NT2/D1 (cell line): ENCODE measurements at regions not wholly inside any gene's neighbourhood (a gene's known extent, or its start where the extent isn't known, plus 50 kb on each side); places are given as distances from the start of the nearest gene placed in this dataset.

ENCODE experiments used
- DNase-seq: peaks from one replicate; pipeline ENCODE4 v3.0.0-alpha.2; 2011; ENCODE audit warnings: low read depth, low spot score
- H3K27me3 ChIP-seq: 2 replicates; pipeline ENCODE4 v1.6.0; 2011; ENCODE audit warnings: mild to moderate bottlenecking; ENCODE audit not compliant: insufficient read length, insufficient read depth
- H3K36me3 ChIP-seq: 2 replicates; pipeline ENCODE4 v1.6.1; 2011; ENCODE audit warnings: mild to moderate bottlenecking, low read length, mixed read lengths; ENCODE audit not compliant: insufficient read depth, insufficient read length
- H3K4me1 ChIP-seq: 2 replicates; pipeline ENCODE4 v1.5.1; 2011; ENCODE audit not compliant: insufficient read depth, insufficient read length
- H3K4me3 ChIP-seq: 2 replicates; pipeline ENCODE4 v1.5.1; 2011; ENCODE audit warnings: low read depth; ENCODE audit not compliant: insufficient read length
- H3K9ac ChIP-seq: 2 replicates; pipeline ENCODE4 v1.6.0; 2011; ENCODE audit warnings: low read depth; ENCODE audit not compliant: insufficient read length
- H3K9me3 ChIP-seq: 2 replicates; pipeline ENCODE4 v1.5.1; 2011; ENCODE audit warnings: mild to moderate bottlenecking, low read length; ENCODE audit not compliant: insufficient read depth
- SUZ12 ChIP-seq: IDR thresholded peaks from 2 replicates; pipeline ENCODE4 v1.6.1; 2011; ENCODE audit not compliant: insufficient read length, insufficient read depth; ENCODE audit errors: extremely low read depth
- YY1 ChIP-seq: IDR thresholded peaks from 2 replicates; pipeline ENCODE4 v1.6.1; 2011; ENCODE audit not compliant: insufficient read length, insufficient read depth
- ZNF274 ChIP-seq: IDR thresholded peaks from 2 replicates; pipeline ENCODE4 v1.6.1; 2011; ENCODE audit warnings: mild to moderate bottlenecking, low read depth, low read length

DNA sequence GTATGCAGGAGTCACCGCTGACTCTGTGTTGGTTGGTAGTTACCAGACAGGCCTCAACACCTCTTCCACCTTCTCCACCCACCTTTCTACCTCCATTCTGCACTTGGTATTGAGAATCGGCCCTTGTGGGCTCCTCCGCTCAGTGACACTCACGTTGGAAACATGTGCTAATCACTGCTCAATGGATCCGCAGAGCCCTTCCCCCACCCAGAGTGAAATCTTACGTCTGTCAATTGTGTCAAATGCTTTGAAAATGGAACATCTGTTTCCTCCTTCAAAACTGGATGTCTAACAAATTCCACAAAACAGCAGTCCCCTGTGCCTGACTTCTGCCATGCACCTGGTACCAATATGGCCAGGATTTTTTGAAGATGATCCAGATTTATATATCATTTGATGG, 65.5 kb upstream of the NRIP1 start:
- H3K36me3 ChIP-seq = no peaks in the 10 kb centered on the region
- no peaks in the 10 kb centered on the region for H3K27me3 ChIP-seq
- no peak for TF ChIP-seq ZNF274
- no peak for TF ChIP-seq SUZ12
- TF ChIP-seq YY1 = no peak
- H3K9me3 ChIP-seq = peaks cover 12% of the 10 kb centered on the region
- DNase-seq = no peak
- no peak overlapping the region for H3K4me3 ChIP-seq
- H3K4me1 ChIP-seq = no peaks in the 10 kb centered on the region
- H3K9ac ChIP-seq = no peak overlapping the region

DNA sequence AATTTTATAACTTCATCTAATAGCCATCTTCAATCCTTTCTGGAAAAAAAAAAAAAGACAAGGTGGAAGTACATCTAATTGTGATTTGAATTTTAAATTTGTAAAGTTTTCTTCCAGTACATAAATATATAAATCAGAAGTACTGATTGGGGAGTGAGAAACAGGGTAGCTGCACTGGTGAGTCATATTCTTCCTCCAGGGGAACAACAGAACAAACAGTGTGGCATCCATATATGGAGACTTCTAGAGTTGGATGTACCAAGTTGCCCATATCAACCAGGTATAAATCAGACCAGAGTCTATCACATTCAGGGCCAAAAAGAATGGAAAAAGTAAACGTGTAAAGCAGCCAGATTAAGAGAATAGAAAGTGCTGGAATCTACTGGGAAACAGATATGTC, 66.0 kb upstream of the NRIP1 start:
- TF ChIP-seq ZNF274 (no peak), YY1 (no peak), SUZ12 (no peak)
- Histone ChIP-seq H3K9me3 (peaks cover 12% of the 10 kb centered on the region), H3K9ac (no peak overlapping the region), H3K4me3 (no peak overlapping the region), H3K27me3 (no peaks in the 10 kb centered on the region), H3K36me3 (no peaks in the 10 kb centered on the region), H3K4me1 (no peaks in the 10 kb centered on the region)
- no peak for DNase-seq

GRCh38 chr21:15132781-15133180, 68.0 kb upstream of the NRIP1 start:
- no peaks in the 10 kb centered on the region for H3K36me3 ChIP-seq
- TF ChIP-seq ZNF274 = no peak
- no peak for TF ChIP-seq YY1
- no peak for TF ChIP-seq SUZ12
- no peaks in the 10 kb centered on the region for H3K4me1 ChIP-seq
- no peak for DNase-seq
- H3K9me3 ChIP-seq = peaks cover 12% of the 10 kb centered on the region
- no peaks in the 10 kb centered on the region for H3K27me3 ChIP-seq
- H3K9ac ChIP-seq = no peak overlapping the region
- no peak overlapping the region for H3K4me3 ChIP-seq

DNA sequence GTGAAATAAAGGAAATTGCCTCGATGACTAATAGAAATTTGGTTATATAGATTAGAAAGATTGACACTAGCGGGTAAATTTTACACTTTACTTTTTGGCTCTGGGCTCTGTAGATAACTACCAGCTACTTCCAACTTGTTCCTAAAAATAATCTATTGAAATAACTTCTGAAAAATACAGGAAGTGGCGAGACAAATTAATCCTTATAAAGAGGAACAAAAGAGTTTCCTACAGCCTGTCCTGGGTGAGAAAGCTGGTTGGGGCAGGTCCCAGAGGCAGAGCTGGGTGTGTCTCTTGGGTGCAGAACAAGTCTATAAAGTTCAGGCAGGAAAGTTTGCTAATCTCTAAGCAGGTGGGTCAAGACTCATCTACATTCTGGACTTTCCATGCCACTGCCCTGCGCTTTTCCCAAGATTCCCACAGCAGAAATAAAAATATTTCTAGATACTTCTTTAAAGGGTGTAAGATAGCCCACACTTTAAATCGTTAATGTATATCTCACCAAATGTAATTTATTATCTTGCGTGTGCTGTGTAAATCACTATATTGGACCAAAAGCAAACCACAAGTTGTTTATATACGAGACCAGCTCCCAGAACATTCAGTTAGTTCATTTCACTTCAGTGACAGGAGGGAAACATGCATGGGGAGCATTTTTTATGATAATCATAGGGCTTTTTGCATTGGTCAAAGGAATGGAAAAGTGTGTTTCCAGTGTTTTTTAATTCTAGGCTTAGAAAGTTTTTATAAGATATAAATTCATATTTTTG, 70.1 kb upstream of the NRIP1 start:
- Histone ChIP-seq H3K27me3 (no peaks in the 10 kb centered on the region), H3K9ac (no peak overlapping the region), H3K36me3 (no peaks in the 10 kb centered on the region), H3K4me1 (no peaks in the 10 kb centered on the region), H3K9me3 (peaks cover 12% of the 10 kb centered on the region), H3K4me3 (no peak overlapping the region)
- TF ChIP-seq YY1 (no peak), SUZ12 (no peak), ZNF274 (no peak)
- no peak for DNase-seq

DNA sequence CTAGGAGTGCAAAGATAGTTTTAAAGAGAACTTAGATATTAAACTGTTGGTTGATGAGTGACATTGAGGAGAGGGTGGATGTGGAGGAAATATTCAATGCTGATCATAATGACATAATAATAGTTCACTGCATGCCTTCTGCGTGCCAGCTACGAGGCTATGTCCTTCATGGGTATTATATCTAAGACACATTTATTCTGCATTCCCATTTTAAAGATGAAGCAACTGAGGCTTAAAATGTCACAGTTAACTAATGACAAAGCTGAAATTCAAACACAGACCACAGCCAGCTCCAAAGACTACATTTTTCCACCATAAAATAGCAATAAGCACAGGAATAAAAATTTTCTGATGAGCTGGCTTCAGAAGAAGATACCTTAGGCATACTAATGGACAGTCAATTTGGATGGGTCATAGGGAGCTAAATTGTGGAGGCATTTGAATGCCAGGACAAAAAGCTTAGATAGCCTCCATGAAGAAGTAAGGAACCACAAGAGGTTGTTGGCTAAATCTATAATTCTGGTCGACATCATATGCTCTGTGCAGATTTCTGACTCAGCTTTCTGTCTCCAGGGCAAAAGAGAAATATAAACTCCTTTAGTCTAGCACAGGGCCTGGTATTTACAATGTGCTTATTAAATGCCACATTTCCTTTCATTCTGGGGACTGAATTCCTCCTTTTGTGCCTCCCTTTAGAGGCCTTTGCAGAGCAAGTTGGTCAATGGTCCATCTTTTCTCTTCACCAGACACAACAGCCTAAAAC, 71.2 kb upstream of the NRIP1 start:
- no peak overlapping the region for H3K4me3 ChIP-seq
- H3K9me3 ChIP-seq = peaks cover 12% of the 10 kb centered on the region
- TF ChIP-seq ZNF274 (no peak), SUZ12 (no peak), YY1 (no peak)
- no peaks in the 10 kb centered on the region for H3K4me1 ChIP-seq
- no peak for DNase-seq
- H3K9ac ChIP-seq = no peak overlapping the region
- H3K27me3 ChIP-seq = no peaks in the 10 kb centered on the region
- no peaks in the 10 kb centered on the region for H3K36me3 ChIP-seq

- H3K9ac ChIP-seq = no peak overlapping the region
- no peak for DNase-seq
- no peak overlapping the region for H3K4me3 ChIP-seq
- no peaks in the 10 kb centered on the region for H3K9me3 ChIP-seq
- no peaks in the 10 kb centered on the region for H3K27me3 ChIP-seq
- no peaks in the 10 kb centered on the region for H3K4me1 ChIP-seq
- no peaks in the 10 kb centered on the region for H3K36me3 ChIP-seq
- TF ChIP-seq ZNF274 (no peak), YY1 (no peak), SUZ12 (no peak)
Observed at GRCh38 chr21:15138490-15138889, 73.7 kb upstream of the NRIP1 start.

DNA sequence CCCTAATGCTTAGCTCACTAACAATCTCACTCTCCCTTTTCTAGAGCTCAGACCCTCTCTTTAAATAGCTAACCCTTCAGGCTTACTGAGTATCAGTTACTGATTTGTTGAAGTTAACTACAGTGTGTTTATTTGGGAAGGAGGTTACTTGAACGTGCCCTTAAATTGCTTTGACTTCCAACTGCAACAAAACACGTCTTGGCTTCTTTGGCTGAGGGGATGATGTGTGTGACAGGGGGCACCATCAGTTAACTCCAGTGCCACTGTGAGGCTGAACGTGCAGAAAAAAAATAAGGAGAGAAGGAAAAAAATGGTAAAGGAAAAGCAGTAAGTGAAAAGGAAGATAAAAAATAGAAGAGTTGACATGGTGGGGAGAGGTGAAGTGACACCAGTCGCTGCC, 75.1 kb upstream of the NRIP1 start:
- Histone ChIP-seq H3K9me3 (no peaks in the 10 kb centered on the region), H3K9ac (no peak overlapping the region), H3K4me1 (no peaks in the 10 kb centered on the region), H3K36me3 (no peaks in the 10 kb centered on the region), H3K27me3 (no peaks in the 10 kb centered on the region), H3K4me3 (no peak overlapping the region)
- no peak for DNase-seq
- no peak for TF ChIP-seq ZNF274
- TF ChIP-seq SUZ12 = no peak
- no peak for TF ChIP-seq YY1
